HG03378 (cell line): ENCODE measurements at regions not wholly inside any gene's neighbourhood (a gene's known extent, or its start where the extent isn't known, plus 50 kb on each side); places are given as distances from the start of the nearest gene placed in this dataset.
"Not testable (repeated sequence)": the region's sequence is repeated elsewhere in the genome, so short reads cannot be mapped to it uniquely, and the experiment has no call there.

Source experiments
- ATAC-seq: cut with Tn5 transposase; IDR thresholded peaks from one replicate; pipeline ENCODE4 v1.9.1; 2021; ENCODE audit warnings: mild to moderate bottlenecking, moderate library complexity; ENCODE audit not compliant: unreplicated experiment

- ATAC-seq = not testable (repeated sequence)
Measured at GRCh38 chr16:29261427-29262248, 144.9 kb downstream of the NPIPB11 start.

GRCh38 chr16:29260683-29261426, 145.7 kb downstream of the NPIPB11 start:
- ATAC-seq = not testable (repeated sequence)

- ATAC-seq = not testable (repeated sequence)
Measured at GRCh38 chr16:29259635-29260457, 146.7 kb downstream of the NPIPB11 start.

- not testable (repeated sequence) for ATAC-seq
Measured at GRCh38 chr16:29258946-29259634, 147.4 kb downstream of the NPIPB11 start.

GRCh38 chr16:29257419-29258336, 148.8 kb downstream of the NPIPB11 start:
- not testable (repeated sequence) for ATAC-seq

- ATAC-seq = no peak
Measured at GRCh38 chr16:29256501-29256981, 150.0 kb downstream of the NPIPB11 start.

- ATAC-seq = not testable (repeated sequence)
Measured at GRCh38 chr16:29255957-29256356, 150.6 kb downstream of the NPIPB11 start.

- not testable (repeated sequence) for ATAC-seq
Measured at GRCh38 chr16:29255496-29255796, 151.1 kb downstream of the NPIPB11 start.

GRCh38 chr16:29254676-29255495, 151.6 kb downstream of the NPIPB11 start:
- ATAC-seq = no peak

- ATAC-seq = not testable (repeated sequence)
Measured at GRCh38 chr16:29253716-29254590, 152.6 kb downstream of the NPIPB11 start.

- ATAC-seq = not testable (repeated sequence)
Measured at GRCh38 chr16:29253066-29253590, 153.4 kb downstream of the NPIPB11 start.

GRCh38 chr16:29252311-29252710, 154.2 kb downstream of the NPIPB11 start:
- ATAC-seq = not testable (repeated sequence)

- ATAC-seq = not testable (repeated sequence)
Measured at GRCh38 chr16:29251571-29252011, 154.9 kb downstream of the NPIPB11 start.

- ATAC-seq = not testable (repeated sequence)
Measured at GRCh38 chr16:29250923-29251434, 155.5 kb downstream of the NPIPB11 start.

GRCh38 chr16:29250469-29250868, 156.0 kb downstream of the NPIPB11 start:
- not testable (repeated sequence) for ATAC-seq

- not testable (repeated sequence) for ATAC-seq
Measured at GRCh38 chr16:29248940-29249318, 157.6 kb downstream of the NPIPB11 start.
